ENCODE measurements at regions not wholly inside any gene's neighbourhood (a gene's known extent, or its start where the extent isn't known, plus 50 kb on each side); places are given as distances from the start of the nearest gene placed in this dataset.

DNA sequence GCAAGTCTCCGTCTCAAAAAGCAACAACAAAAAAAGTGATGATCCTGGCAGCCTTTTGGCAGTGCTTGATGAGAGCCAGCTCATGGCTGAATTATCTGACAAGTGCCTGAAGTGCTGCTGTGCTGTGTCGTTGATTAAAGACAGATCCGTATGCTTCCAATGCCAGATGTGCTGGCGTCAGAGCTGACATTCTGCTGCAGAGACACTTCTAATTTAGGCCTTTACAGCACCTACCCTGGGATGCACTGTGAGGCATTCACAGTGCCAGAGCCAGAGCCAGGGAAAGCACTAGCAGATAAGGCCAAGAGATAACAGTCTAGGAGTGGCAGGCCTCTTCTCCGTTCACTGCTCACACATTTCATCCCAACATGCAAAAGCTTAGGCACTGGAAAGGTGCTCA lies 995.5 kb downstream of the RAB28 start:
- H3K9ac ChIP-seq (replicated peaks in 1 of 4; ENCODE audit: extremely low read depth in 1 of 4, low read depth in 3 of 4, low read length in 3 of 4) = no peak overlapping the region
- CTCF ChIA-PET (ENCODE audit: partially characterized antibody) = interaction anchor here (0.7 to 1.2 kb wide), 3 partner anchors 13 to 58 kb away, joined by 3 to 5 read pairs (median 3); no protein-coding TSS in a partner anchor
- FAIRE-seq = no peak
- TF ChIP-seq RBBP5 (IDR thresholded peaks at IDR 0.05; ENCODE audit: borderline replicate concordance, low read depth, low read length) = no peak
- no peak for TF ChIP-seq SIN3A (conservative IDR thresholded peaks at IDR 0.05 in 1 of 2, IDR thresholded peaks at IDR 0.05 in 1 of 2; ENCODE audit: low read depth in 1 of 2, low read length in 2 of 2)
- TF ChIP-seq CTBP2 (IDR thresholded peaks at IDR 0.05; ENCODE audit: borderline replicate concordance, insufficient read depth, insufficient read length, low read length) = no peak
- TF ChIP-seq, protein P1, sequence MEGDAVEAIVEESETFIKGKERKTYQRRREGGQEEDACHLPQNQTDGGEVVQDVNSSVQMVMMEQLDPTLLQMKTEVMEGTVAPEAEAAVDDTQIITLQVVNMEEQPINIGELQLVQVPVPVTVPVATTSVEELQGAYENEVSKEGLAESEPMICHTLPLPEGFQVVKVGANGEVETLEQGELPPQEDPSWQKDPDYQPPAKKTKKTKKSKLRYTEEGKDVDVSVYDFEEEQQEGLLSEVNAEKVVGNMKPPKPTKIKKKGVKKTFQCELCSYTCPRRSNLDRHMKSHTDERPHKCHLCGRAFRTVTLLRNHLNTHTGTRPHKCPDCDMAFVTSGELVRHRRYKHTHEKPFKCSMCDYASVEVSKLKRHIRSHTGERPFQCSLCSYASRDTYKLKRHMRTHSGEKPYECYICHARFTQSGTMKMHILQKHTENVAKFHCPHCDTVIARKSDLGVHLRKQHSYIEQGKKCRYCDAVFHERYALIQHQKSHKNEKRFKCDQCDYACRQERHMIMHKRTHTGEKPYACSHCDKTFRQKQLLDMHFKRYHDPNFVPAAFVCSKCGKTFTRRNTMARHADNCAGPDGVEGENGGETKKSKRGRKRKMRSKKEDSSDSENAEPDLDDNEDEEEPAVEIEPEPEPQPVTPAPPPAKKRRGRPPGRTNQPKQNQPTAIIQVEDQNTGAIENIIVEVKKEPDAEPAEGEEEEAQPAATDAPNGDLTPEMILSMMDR (IDR thresholded peaks at IDR 0.05; ENCODE audit: control extremely low read depth in 1 of 3, insufficient read depth in 1 of 3, low read depth in 1 of 3, low read length in 3 of 3) = no peak
- TF ChIP-seq CBX8 (IDR thresholded peaks at IDR 0.05; ENCODE audit: borderline replicate concordance, low read depth, low read length) = no peak
- TF ChIP-seq SP4 (IDR thresholded peaks at IDR 0.05; ENCODE audit: low read length) = no peak
- TF ChIP-seq CHD1 (IDR thresholded peaks at IDR 0.05; ENCODE audit: low read depth, low read length) = no peak
- TF ChIP-seq RNF2 (IDR thresholded peaks at IDR 0.05; ENCODE audit: borderline replicate concordance, low read depth, low read length, missing control alignments, poor library complexity, severe bottlenecking) = no peak
- TF ChIP-seq JUND (IDR thresholded peaks at IDR 0.05; ENCODE audit: low read length) = no peak
- no peak for TF ChIP-seq TBP (IDR thresholded peaks at IDR 0.05; ENCODE audit: low read depth, low read length)

More for the DNA sequence above, 995.5 kb downstream of the RAB28 start:
- no peak overlapping the region for H4K5ac ChIP-seq (ENCODE audit: insufficient read length, low read depth, low read length)
- peak overlapping the region; percentile 61; the same call in 1 of the 2 replicates for H2BK15ac ChIP-seq (ENCODE audit: low read length)
- no peak overlapping the region for H2BK5ac ChIP-seq (ENCODE audit: low read depth, low read length)
- no peak overlapping the region for H3K4me3 ChIP-seq (ENCODE audit: extremely low read depth in 1 of 4, insufficient read depth in 2 of 4, low read depth in 3 of 4, low read length in 4 of 4)
- POLR2A ChIA-PET (ENCODE audit: partially characterized antibody) = no interaction called here
- no peaks in the 10 kb centered on the region for H3K79me2 ChIP-seq (ENCODE audit: control insufficient read depth in 1 of 2, insufficient read depth in 2 of 2, low read length in 2 of 2)
- no peak for DNase-seq (ENCODE audit: low read depth in 1 of 2, low spot score in 2 of 2)
- no peak overlapping the region for H2BK20ac ChIP-seq (ENCODE audit: low read length)
- WGBS, 2 experiments (ENCODE audit: extremely low coverage in 1 of 2, insufficient coverage in 1 of 2, insufficient read length in 1 of 2, insufficient replicate concordance in 2 of 2, low coverage in 1 of 2, low lambda C conversion rate in 2 of 2, missing lambda C conversion rate in 1 of 2) = 83% methylated on average over 5 of the region's 5 CpGs; no CpG with 5 or more reads in 1 of the 2 experiments
- no peaks in the 10 kb centered on the region for H3K36me3 ChIP-seq (ENCODE audit: control insufficient read depth in 2 of 4, insufficient read depth in 4 of 4, low read length in 3 of 4)
- no peak overlapping the region for H3K4ac ChIP-seq (replicated peaks; ENCODE audit: insufficient read length, low read depth, low read length)
- H4K91ac ChIP-seq (replicated peaks; ENCODE audit: insufficient read length, low read length) = no peak overlapping the region
- H4K8ac ChIP-seq (ENCODE audit: extremely low read depth, insufficient read depth, low read length) = no peak overlapping the region
- no peaks in the 10 kb centered on the region for H4K20me1 ChIP-seq (replicated peaks in 1 of 2; ENCODE audit: control insufficient read depth in 1 of 2, insufficient read depth in 2 of 2, low read length in 2 of 2)
- no peak overlapping the region for H3K4me2 ChIP-seq (ENCODE audit: insufficient read depth in 1 of 2, low read depth in 2 of 2, low read length in 2 of 2)
- H3K9me3 ChIP-seq (ENCODE audit: insufficient read depth in 2 of 2, low read depth in 1 of 2, low read length in 1 of 2) = no peaks in the 10 kb centered on the region
- H3K14ac ChIP-seq (ENCODE audit: insufficient read length) = no peak overlapping the region
- H2AFZ ChIP-seq (ENCODE audit: low read length) = peak overlapping the region; percentile 49
- H3K79me1 ChIP-seq (ENCODE audit: low read depth, low read length) = no peaks in the 10 kb centered on the region
- no peak overlapping the region for H2AK5ac ChIP-seq (ENCODE audit: low read depth, low read length)
- H2BK12ac ChIP-seq (ENCODE audit: low read depth, low read length) = no peak overlapping the region
- no peak overlapping the region for H3K56ac ChIP-seq (replicated peaks; ENCODE audit: insufficient read length, low read depth, low read length)
- H3K27ac ChIP-seq (ENCODE audit: low read depth, low read length) = no peak overlapping the region
- H2BK120ac ChIP-seq (replicated peaks; ENCODE audit: low read depth, low read length) = no peak overlapping the region
- no peaks in the 10 kb centered on the region for H3K23me2 ChIP-seq (ENCODE audit: low read depth, low read length)
- no peaks in the 10 kb centered on the region for H3K27me3 ChIP-seq (replicated peaks in 1 of 4; ENCODE audit: control insufficient read depth in 3 of 4, extremely low read depth in 1 of 4, insufficient read depth in 3 of 4, low read length in 3 of 4)
- no peak overlapping the region for H3K23ac ChIP-seq (ENCODE audit: insufficient read length)
- no peak overlapping the region for H3K18ac ChIP-seq (ENCODE audit: extremely low read depth, low read length)
- no peaks in the 10 kb centered on the region for H3K4me1 ChIP-seq (replicated peaks in 1 of 4; ENCODE audit: control insufficient read depth in 3 of 4, insufficient read depth in 4 of 4, low read length in 3 of 4)
